Panc1 (cell line): ENCODE measurements at regions not wholly inside any gene's neighbourhood (a gene's known extent, or its start where the extent isn't known, plus 50 kb on each side); places are given as distances from the start of the nearest gene placed in this dataset.

Source experiments
- ATAC-seq: fragments of 200-7000 bp; cut with Tn5 transposase; 2 replicates; pipeline ENCODE4 v1.9.1; 2020; ENCODE audit warnings: mild to moderate bottlenecking, moderate library complexity
- BruUV-seq: library from RNA; stranded (reverse); fragments of 400-500 nt; replicated peaks from 2 replicates; lab custom pipeline; 2021; lab: Mats Ljungman, UMichigan
- CTCF ChIA-PET: fragments of 300-600 bp; sonication (Branson Sonifier 250); formaldehyde crosslinking; loops from one replicate; lab custom pipeline; 2022; ENCODE audit warnings: antibody characterized with exemption; lab: Charles Lee
- POLR2A ChIA-PET: fragments of 300-600 bp; sonication (Branson Sonifier 250); formaldehyde crosslinking; loops from one replicate; lab custom pipeline; 2022; ENCODE audit warnings: antibody characterized with exemption; lab: Charles Lee
- DNase-seq: peaks from one replicate; pipeline ENCODE4 v3.0.0-alpha.2; 2010; ENCODE audit warnings: low read depth, low spot score
- H3K27ac ChIP-seq: 2 replicates; pipeline ENCODE4 v1.5.1; 2011; ENCODE audit warnings: mild to moderate bottlenecking, low read length, inconsistent platforms
- H3K27me3 ChIP-seq: fragments of 200-500 bp; sonication (Bioruptor generic); 2 replicates; pipeline ENCODE4 v1.6.0; 2014; ENCODE audit warnings: low read length, inconsistent platforms; ENCODE audit not compliant: control insufficient read depth, insufficient read depth
- H3K36me3 ChIP-seq: fragments of 200-500 bp; sonication (Bioruptor generic); 2 replicates; pipeline ENCODE4 v1.5.1; 2014; ENCODE audit warnings: inconsistent platforms, mild to moderate bottlenecking, low read length, moderate library complexity; ENCODE audit not compliant: control insufficient read depth, insufficient read depth
- H3K4me1 ChIP-seq: 2 replicates; pipeline ENCODE4 v1.5.1; 2011; ENCODE audit warnings: inconsistent platforms, mild to moderate bottlenecking, low read length, moderate library complexity; ENCODE audit not compliant: control insufficient read depth, insufficient read depth
- H3K4me3 ChIP-seq, 2 experiments: 2 replicates each; pipeline ENCODE4 v1.5.1; 2011 to 2012; ENCODE audit warnings: low read depth in 2 of 2, low read length in 2 of 2, mild to moderate bottlenecking in 2 of 2, inconsistent platforms in 1 of 2, moderate library complexity in 1 of 2
- H3K9me3 ChIP-seq: fragments of 200-500 bp; sonication (Bioruptor generic); 2 replicates; pipeline ENCODE4 v1.5.1; 2014; ENCODE audit warnings: low read depth, mild to moderate bottlenecking, inconsistent platforms, low read length, moderate library complexity; ENCODE audit not compliant: control insufficient read depth, insufficient read depth
- CTCF ChIP-seq: fragments of 450-650 bp; IDR thresholded peaks from 2 replicates; pipeline ENCODE4 v1.5.1; 2017; ENCODE audit warnings: mild to moderate bottlenecking
- POLR2AphosphoS5 ChIP-seq: IDR thresholded peaks from 2 replicates; pipeline ENCODE4 v1.6.1; 2012; ENCODE audit warnings: mild to moderate bottlenecking, low read depth, low read length, moderate library complexity
- REST ChIP-seq, 2 experiments: IDR thresholded peaks; 2 replicates each; pipeline ENCODE4 v1.6.1; 2011 to 2012; ENCODE audit warnings: low read depth in 2 of 2, control low read depth in 1 of 2, low read length in 1 of 2, mild to moderate bottlenecking in 1 of 2, moderate library complexity in 1 of 2; ENCODE audit not compliant: insufficient read depth in 1 of 2
- SIN3A ChIP-seq: IDR thresholded peaks from 2 replicates; pipeline ENCODE4 v1.6.1; 2012; ENCODE audit warnings: low read depth, mild to moderate bottlenecking, low read length, moderate library complexity, borderline replicate concordance; ENCODE audit not compliant: insufficient read depth
- TCF7L2 ChIP-seq: IDR thresholded peaks from 2 replicates; pipeline ENCODE4 v1.6.1; 2011; ENCODE audit warnings: mild to moderate bottlenecking, low read depth, low read length, inconsistent platforms
- in situ Hi-C: cut with HindIII; loops from 2 replicates; pipeline ENCODE4 v1.10.0; 2016; ENCODE audit warnings: low sequenced_read_pairs, low pct_unique_long_range_greater_than_20kb
- intact Hi-C: fragments of 100-400 bp; cut with micrococcal nuclease; formaldehyde crosslinking; loops from one replicate; pipeline ENCODE4 v1.10.0; 2022; ENCODE audit not compliant: unreplicated experiment

- intact Hi-C loops (no loop called here), in situ Hi-C loops (no loop called here)
- ATAC-seq: no peak
- ChIA-PET CTCF (interaction anchor here (0.6 kb wide), 1 partner anchor 95 kb away, joined by 3 read pairs; no protein-coding TSS in a partner anchor), POLR2A (interaction anchor here (0.6 kb wide), 1 partner anchor 56 kb away, joined by 4 read pairs; no protein-coding TSS in a partner anchor)
- H3K9me3 ChIP-seq: no peaks in the 10 kb centered on the region
- no peaks in the 10 kb centered on the region for H3K36me3 ChIP-seq
- no peak for TF ChIP-seq TCF7L2
- no peak for TF ChIP-seq POLR2AphosphoS5
- TF ChIP-seq CTCF: no peak
- no peak for TF ChIP-seq SIN3A
- no peak for TF ChIP-seq REST (IDR thresholded peaks at IDR 0.05; ENCODE audit: insufficient read depth in 1 of 2, low read depth in 2 of 2, low read length in 1 of 2)
- DNase-seq: no peak
- no peak overlapping the region for H3K27ac ChIP-seq
- H3K27me3 ChIP-seq: 0 out of 2 replicates have a peak, but pooled peaks cover 2% of the 10 kb centered on the region
- no peak overlapping the region for H3K4me3 ChIP-seq
- no TSS peak for BruUV-seq
- H3K4me1 ChIP-seq: no peaks in the 10 kb centered on the region
Measured at GRCh38 chr6:168232062-168232461, 87.5 kb downstream of the DACT2 start.

- Histone ChIP-seq H3K4me1 (no peaks in the 10 kb centered on the region), H3K36me3 (no peaks in the 10 kb centered on the region), H3K9me3 (no peaks in the 10 kb centered on the region), H3K4me3 (no peak overlapping the region), H3K27ac (no peak overlapping the region), H3K27me3 (0 out of 2 replicates have a peak, but pooled peaks cover 2% of the 10 kb centered on the region)
- DNase-seq (no peak), ATAC-seq (no peak)
- ChIA-PET POLR2A (interaction anchor here (0.6 kb wide), 1 partner anchor 56 kb away, joined by 4 read pairs; no protein-coding TSS in a partner anchor), CTCF (interaction anchor here (0.6 kb wide), 1 partner anchor 95 kb away, joined by 3 read pairs; no protein-coding TSS in a partner anchor)
- intact Hi-C loops (no loop called here), in situ Hi-C loops (no loop called here)
- TF ChIP-seq REST (IDR thresholded peaks at IDR 0.05; ENCODE audit: insufficient read depth in 1 of 2, low read depth in 2 of 2, low read length in 1 of 2) (no peak), CTCF (no peak), SIN3A (no peak), POLR2AphosphoS5 (no peak), TCF7L2 (no peak)
- BruUV-seq: no TSS peak
Measured at GRCh38 chr6:168231393-168231957, 88.1 kb downstream of the DACT2 start.
